RWPE1 (cell line): ENCODE measurements at regions not wholly inside any gene's neighbourhood (a gene's known extent, or its start where the extent isn't known, plus 50 kb on each side); places are given as distances from the start of the nearest gene placed in this dataset.

ENCODE experiments used
- CTCF ChIA-PET: fragments of 350-600 bp; sonication (Branson Sonifier 250); formaldehyde crosslinking; extraction: SDS; loops from one replicate; lab custom pipeline; 2021; lab: Yijun Ruan, JAX
- POLR2A ChIA-PET: fragments of 400-600 bp; formaldehyde crosslinking; extraction: SDS; loops from one replicate; lab custom pipeline; 2020; ENCODE audit warnings: antibody characterized with exemption; ENCODE audit not compliant: low non-redundant PET; lab: Yijun Ruan, JAX
- DNase-seq: peaks from one replicate; pipeline ENCODE4 v3.0.0; 2012; ENCODE audit warnings: low spot score
- H3K27ac ChIP-seq: fragments of 450-650 bp; 2 replicates; pipeline ENCODE4 v1.5.1; 2017
- TF ChIP-seq, protein P1 (sequence below): fragments of 450-650 bp; conservative IDR thresholded peaks from 2 replicates; pipeline ENCODE4 v1.5.1; 2017; ENCODE audit warnings: low read depth, mild to moderate bottlenecking

GRCh38 chr2:204135752-204136151, 199.2 kb downstream of the ICOS start:
- ChIA-PET CTCF (interaction anchor here (1.5 kb wide), 1 partner anchor 10 kb away, joined by 3 read pairs; no protein-coding TSS in a partner anchor), POLR2A (no interaction called here)
- DNase-seq, result no peak
- TF ChIP-seq, protein P1, sequence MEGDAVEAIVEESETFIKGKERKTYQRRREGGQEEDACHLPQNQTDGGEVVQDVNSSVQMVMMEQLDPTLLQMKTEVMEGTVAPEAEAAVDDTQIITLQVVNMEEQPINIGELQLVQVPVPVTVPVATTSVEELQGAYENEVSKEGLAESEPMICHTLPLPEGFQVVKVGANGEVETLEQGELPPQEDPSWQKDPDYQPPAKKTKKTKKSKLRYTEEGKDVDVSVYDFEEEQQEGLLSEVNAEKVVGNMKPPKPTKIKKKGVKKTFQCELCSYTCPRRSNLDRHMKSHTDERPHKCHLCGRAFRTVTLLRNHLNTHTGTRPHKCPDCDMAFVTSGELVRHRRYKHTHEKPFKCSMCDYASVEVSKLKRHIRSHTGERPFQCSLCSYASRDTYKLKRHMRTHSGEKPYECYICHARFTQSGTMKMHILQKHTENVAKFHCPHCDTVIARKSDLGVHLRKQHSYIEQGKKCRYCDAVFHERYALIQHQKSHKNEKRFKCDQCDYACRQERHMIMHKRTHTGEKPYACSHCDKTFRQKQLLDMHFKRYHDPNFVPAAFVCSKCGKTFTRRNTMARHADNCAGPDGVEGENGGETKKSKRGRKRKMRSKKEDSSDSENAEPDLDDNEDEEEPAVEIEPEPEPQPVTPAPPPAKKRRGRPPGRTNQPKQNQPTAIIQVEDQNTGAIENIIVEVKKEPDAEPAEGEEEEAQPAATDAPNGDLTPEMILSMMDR, result no peak
- no peak overlapping the region for H3K27ac ChIP-seq

GRCh38 chr2:204138206-204138605, 201.6 kb downstream of the ICOS start:
- H3K27ac ChIP-seq, result no peak overlapping the region
- DNase-seq, result no peak
- CTCF ChIA-PET, result interaction anchor here (0.6 kb wide), 2 partner anchors 1435 to 1588 kb away, joined by 3 to 4 read pairs; no protein-coding TSS in a partner anchor
- POLR2A ChIA-PET, result no interaction called here
- TF ChIP-seq, protein P1, result no peak

DNA sequence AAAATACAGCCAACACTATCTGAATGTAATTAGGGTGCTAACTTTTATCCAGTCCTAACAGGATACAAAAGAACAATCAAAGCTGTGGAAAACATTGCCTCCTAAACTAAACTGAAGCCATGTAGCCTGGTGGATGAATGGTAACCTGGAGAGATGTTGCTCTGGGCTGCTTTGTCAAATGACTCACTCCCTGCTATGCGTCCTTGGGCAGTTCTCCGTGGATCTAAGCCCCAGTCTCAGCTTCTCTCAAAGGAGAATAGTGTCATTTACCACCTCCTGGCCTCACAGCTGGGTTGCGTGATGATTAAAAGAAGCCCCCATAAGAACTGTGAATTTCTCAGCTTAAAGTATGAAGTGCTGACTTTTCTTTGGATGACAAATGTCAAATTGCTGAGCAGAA, 203.7 kb downstream of the ICOS start:
- ChIA-PET CTCF (interaction anchor here (0.7 kb wide), 1 partner anchor 340 kb away, joined by 3 read pairs; no protein-coding TSS in a partner anchor), POLR2A (no interaction called here)
- TF ChIP-seq, protein P1, result no peak
- DNase-seq, result no peak
- no peak overlapping the region for H3K27ac ChIP-seq

- DNase-seq, result no peak
- ChIA-PET POLR2A (no interaction called here), CTCF (no interaction called here)
- TF ChIP-seq, protein P1, result no peak
- H3K27ac ChIP-seq, result no peak overlapping the region
Measured at GRCh38 chr2:204143216-204144014, 206.9 kb downstream of the ICOS start.

GRCh38 chr2:204144492-204144891, 207.9 kb downstream of the ICOS start:
- ChIA-PET CTCF (interaction anchor here (0.7 to 1.4 kb wide), 5 partner anchors 10 to 1359 kb away, joined by 3 to 6 read pairs (median 3); no protein-coding TSS in a partner anchor), POLR2A (no interaction called here)
- TF ChIP-seq, protein P1, result no peak
- DNase-seq, result no peak
- no peak overlapping the region for H3K27ac ChIP-seq

DNA sequence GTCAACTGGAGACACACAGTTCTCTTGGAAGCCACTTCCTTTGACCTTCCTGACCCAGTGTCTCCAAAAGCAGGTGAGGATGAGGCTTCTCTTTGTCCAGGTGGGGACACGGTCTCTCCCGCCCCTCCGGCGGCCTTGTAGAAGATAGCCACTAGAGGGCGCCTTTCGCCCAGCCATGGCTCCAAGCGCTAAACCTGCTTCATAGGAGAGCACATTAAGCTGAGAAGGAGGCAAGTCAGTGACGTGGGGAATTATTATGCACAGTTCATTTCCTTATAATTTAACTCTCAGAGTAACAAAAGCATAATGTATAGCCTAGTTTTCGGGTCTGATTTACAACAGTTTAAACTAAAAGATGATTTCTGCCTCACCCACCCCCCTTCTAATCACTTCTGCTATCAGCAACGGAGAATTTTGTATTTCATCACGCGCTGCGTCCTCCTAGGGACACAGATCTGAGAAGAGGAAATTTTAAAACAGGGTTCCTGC, 208.7 kb downstream of the ICOS start:
- ChIA-PET CTCF (interaction anchor here (0.5 to 1.4 kb wide), 18 partner anchors 9 to 1855 kb away, joined by 3 to 7 read pairs (median 3); no protein-coding TSS in a partner anchor), POLR2A (no interaction called here)
- TF ChIP-seq, protein P1, result peak; percentile 93
- peak; percentile 62 for DNase-seq
- H3K27ac ChIP-seq, result no peak overlapping the region
